Muscle of leg (tissue), 3 donors: ENCODE measurements at regions not wholly inside any gene's neighbourhood (a gene's known extent, or its start where the extent isn't known, plus 50 kb on each side); places are given as distances from the start of the nearest gene placed in this dataset.

Experiments used
- DNase-seq: peaks from one replicate; pipeline ENCODE4 v3.0.0; 2013
- H3K27ac ChIP-seq: one replicate; pipeline ENCODE4 v1.5.1; 2013; ENCODE audit warnings: mild to moderate bottlenecking, low read length, control low read depth
- H3K27me3 ChIP-seq: one replicate; pipeline ENCODE4 v1.6.1; 2013; ENCODE audit warnings: low read length; ENCODE audit not compliant: control insufficient read depth, insufficient read depth
- H3K36me3 ChIP-seq: one replicate; pipeline ENCODE4 v1.6.1; 2013; ENCODE audit warnings: low read length; ENCODE audit not compliant: control insufficient read depth, insufficient read depth
- H3K4me1 ChIP-seq: one replicate; pipeline ENCODE4 v1.6.1; 2013; ENCODE audit warnings: low read length; ENCODE audit not compliant: control insufficient read depth, insufficient read depth
- H3K4me3 ChIP-seq: one replicate; pipeline ENCODE4 v1.5.1; 2013; ENCODE audit warnings: low read length, control low read depth
- H3K9me3 ChIP-seq: replicated peaks from 2 replicates; pipeline ENCODE4 v1.6.1; 2013; ENCODE audit warnings: low read depth, low read length; ENCODE audit not compliant: control insufficient read depth
- WGBS: methylation state at CpG from one replicate; pipeline ENCODE4 v1.1.5; 2013; ENCODE audit warnings: missing lambda C conversion rate; ENCODE audit not compliant: insufficient coverage; 5-methylcytosine and 5-hydroxymethylcytosine counted together

GRCh38 chr1:37392051-37392450 is 82.3 kb upstream of the ZC3H12A start:
- peaks cover 23% of the 10 kb centered on the region for H3K27me3 ChIP-seq
- no peak for DNase-seq
- WGBS: 47% methylated on average over 3 of the region's 5 CpGs
- H3K4me1 ChIP-seq: no peaks in the 10 kb centered on the region
- H3K4me3 ChIP-seq: no peak overlapping the region
- H3K27ac ChIP-seq: no peak overlapping the region
- no peaks in the 10 kb centered on the region for H3K9me3 ChIP-seq
- H3K36me3 ChIP-seq: no peaks in the 10 kb centered on the region

- Histone ChIP-seq H3K27me3 (peaks cover 26% of the 10 kb centered on the region), H3K4me3 (no peak overlapping the region), H3K27ac (no peak overlapping the region), H3K36me3 (no peaks in the 10 kb centered on the region), H3K9me3 (no peaks in the 10 kb centered on the region), H3K4me1 (no peaks in the 10 kb centered on the region)
- DNase-seq: no peak
- 38% methylated on average over 5 of the region's 11 CpGs for WGBS
Observed at GRCh38 chr1:37393173-37394120, 80.9 kb upstream of the ZC3H12A start.

GRCh38 chr1:37394574-37395464 is 79.6 kb upstream of the ZC3H12A start:
- WGBS: 36% methylated on average over 8 of the region's 10 CpGs
- no peak overlapping the region for H3K27ac ChIP-seq
- no peaks in the 10 kb centered on the region for H3K9me3 ChIP-seq
- H3K36me3 ChIP-seq: no peaks in the 10 kb centered on the region
- H3K4me1 ChIP-seq: no peaks in the 10 kb centered on the region
- peaks cover 28% of the 10 kb centered on the region for H3K27me3 ChIP-seq
- H3K4me3 ChIP-seq: no peak overlapping the region
- no peak for DNase-seq

- no peak overlapping the region for H3K4me3 ChIP-seq
- no peaks in the 10 kb centered on the region for H3K9me3 ChIP-seq
- no peak for DNase-seq
- WGBS: 100% methylated on average over 4 of the region's 8 CpGs
- H3K36me3 ChIP-seq: no peaks in the 10 kb centered on the region
- H3K4me1 ChIP-seq: peaks cover 4% of the 10 kb centered on the region
- H3K27ac ChIP-seq: no peak overlapping the region
- peaks cover 27% of the 10 kb centered on the region for H3K27me3 ChIP-seq
Observed at GRCh38 chr1:37398096-37398495, 76.3 kb upstream of the ZC3H12A start.

GRCh38 chr1:37399205-37399604 is 75.2 kb upstream of the ZC3H12A start:
- H3K27ac ChIP-seq: no peak overlapping the region
- peaks cover 24% of the 10 kb centered on the region for H3K27me3 ChIP-seq
- no peaks in the 10 kb centered on the region for H3K36me3 ChIP-seq
- no peaks in the 10 kb centered on the region for H3K9me3 ChIP-seq
- WGBS: 42% methylated on average over 4 of the region's 6 CpGs
- no peak overlapping the region for H3K4me3 ChIP-seq
- peaks cover 4% of the 10 kb centered on the region for H3K4me1 ChIP-seq
- peak; percentile 23 for DNase-seq

GRCh38 chr1:37399830-37400464 is 74.4 kb upstream of the ZC3H12A start:
- Histone ChIP-seq H3K27ac (no peak overlapping the region), H3K36me3 (no peaks in the 10 kb centered on the region), H3K9me3 (no peaks in the 10 kb centered on the region), H3K4me1 (peaks cover 4% of the 10 kb centered on the region), H3K27me3 (peaks cover 19% of the 10 kb centered on the region), H3K4me3 (no peak overlapping the region)
- WGBS: 30% methylated on average over 3 of the region's 3 CpGs
- no peak for DNase-seq

- H3K36me3 ChIP-seq: no peaks in the 10 kb centered on the region
- H3K4me1 ChIP-seq: peaks cover 4% of the 10 kb centered on the region
- no peaks in the 10 kb centered on the region for H3K9me3 ChIP-seq
- WGBS: 35% methylated on average over 16 of the region's 21 CpGs
- no peak overlapping the region for H3K4me3 ChIP-seq
- peak; percentile 91 for DNase-seq
- no peak overlapping the region for H3K27ac ChIP-seq
- peaks cover 16% of the 10 kb centered on the region for H3K27me3 ChIP-seq
Observed at GRCh38 chr1:37400466-37401225, 73.7 kb upstream of the ZC3H12A start.

- H3K27me3 ChIP-seq: peaks cover 11% of the 10 kb centered on the region
- no peak for DNase-seq
- H3K36me3 ChIP-seq: no peaks in the 10 kb centered on the region
- 70% methylated on average over 4 of the region's 4 CpGs for WGBS
- H3K9me3 ChIP-seq: no peaks in the 10 kb centered on the region
- no peak overlapping the region for H3K4me3 ChIP-seq
- peaks cover 4% of the 10 kb centered on the region for H3K4me1 ChIP-seq
- H3K27ac ChIP-seq: no peak overlapping the region
Observed at GRCh38 chr1:37403166-37403565, 71.2 kb upstream of the ZC3H12A start.

GRCh38 chr1:37404711-37405110 is 69.7 kb upstream of the ZC3H12A start:
- Histone ChIP-seq H3K36me3 (no peaks in the 10 kb centered on the region), H3K4me3 (no peak overlapping the region), H3K27ac (no peak overlapping the region), H3K9me3 (no peaks in the 10 kb centered on the region), H3K27me3 (peaks cover 6% of the 10 kb centered on the region), H3K4me1 (peaks cover 4% of the 10 kb centered on the region)
- 46% methylated on average over 4 of the region's 4 CpGs for WGBS
- no peak for DNase-seq
